Neural cell (in vitro differentiated cells): ENCODE measurements at regions not wholly inside any gene's neighbourhood (a gene's known extent, or its start where the extent isn't known, plus 50 kb on each side); places are given as distances from the start of the nearest gene placed in this dataset.

Source experiments
- H2AFZ ChIP-seq: fragments of 200-600, 300-800 bp; sonication (generic), shearing (Covaris generic); 2 replicates; pipeline ENCODE4 v1.6.0; 2014; ENCODE audit warnings: low read depth, mild to moderate bottlenecking, antibody characterized with exemption, low read length, moderate library complexity
- H3F3A ChIP-seq: fragments of 200-600 bp; shearing (Covaris generic); 2 replicates; pipeline ENCODE4 v1.6.1; 2016; ENCODE audit warnings: mild to moderate bottlenecking, moderate library complexity, mixed read lengths, antibody characterized with exemption, low read length; ENCODE audit not compliant: insufficient read depth, poor library complexity, severe bottlenecking
- H3K27ac ChIP-seq: fragments of 200-600, 300-800 bp; sonication (generic), shearing (Covaris generic); 2 replicates; pipeline ENCODE4 v1.5.1; 2014; ENCODE audit warnings: mild to moderate bottlenecking, low read length, moderate library complexity
- H3K27me3 ChIP-seq: fragments of 300-800, 200-600 bp; sonication (generic), shearing (Covaris generic); 2 replicates; pipeline ENCODE4 v1.6.0; 2014; ENCODE audit warnings: mild to moderate bottlenecking, low read depth, low read length, moderate library complexity; ENCODE audit not compliant: insufficient read depth
- H3K36me3 ChIP-seq: fragments of 300-800, 200-600 bp; sonication (generic), shearing (Covaris generic); 2 replicates; pipeline ENCODE4 v1.5.1; 2014; ENCODE audit warnings: mild to moderate bottlenecking, antibody characterized with exemption, low read length, moderate library complexity; ENCODE audit not compliant: insufficient read depth
- H3K4me2 ChIP-seq: fragments of 300-800, 200-600 bp; sonication (generic), shearing (Covaris generic); 2 replicates; pipeline ENCODE4 v1.6.0; 2014; ENCODE audit warnings: mild to moderate bottlenecking, low read length
- H3K4me3 ChIP-seq: fragments of 300-800, 200-600 bp; sonication (generic), shearing (Covaris generic); 2 replicates; pipeline ENCODE4 v1.5.1; 2014; ENCODE audit warnings: mild to moderate bottlenecking, low read length, moderate library complexity
- H3K79me2 ChIP-seq: fragments of 200-600 bp; shearing (Covaris generic); replicated peaks from 2 replicates; pipeline ENCODE4 v1.6.0; 2014; ENCODE audit warnings: mild to moderate bottlenecking, low read length, moderate library complexity; ENCODE audit not compliant: insufficient read depth
- H3K9ac ChIP-seq: fragments of 300-800, 200-600 bp; sonication (generic), shearing (Covaris generic); 2 replicates; pipeline ENCODE4 v1.6.1; 2016; ENCODE audit warnings: mild to moderate bottlenecking, low read length, mixed read lengths
- H3K9me2 ChIP-seq: fragments of 200-600 bp; shearing (Covaris generic); 2 replicates; pipeline ENCODE4 v1.6.1; 2016; ENCODE audit warnings: mild to moderate bottlenecking, low read length, mixed read lengths; ENCODE audit not compliant: insufficient read depth
- H3K9me3 ChIP-seq: fragments of 200-600, 300-800 bp; sonication (generic), shearing (Covaris generic); 2 replicates; pipeline ENCODE4 v1.6.1; 2016; ENCODE audit warnings: mild to moderate bottlenecking, mixed run types, low read length, moderate library complexity, mixed read lengths
- H4K20me1 ChIP-seq: fragments of 200-600 bp; shearing (Covaris generic); 2 replicates; pipeline ENCODE4 v1.6.1; 2016; ENCODE audit warnings: mild to moderate bottlenecking, mixed run types; ENCODE audit not compliant: insufficient read depth
- CTCF ChIP-seq: fragments of 450-650 bp; IDR thresholded peaks from 2 replicates; pipeline ENCODE4 v1.5.1; 2014; ENCODE audit warnings: antibody characterized with exemption, mild to moderate bottlenecking, moderate library complexity; ENCODE audit not compliant: poor library complexity, severe bottlenecking
- EP300 ChIP-seq: fragments of 450-650 bp; conservative IDR thresholded peaks from 2 replicates; pipeline ENCODE4 v1.6.1; 2014; ENCODE audit warnings: antibody characterized with exemption, mild to moderate bottlenecking, moderate library complexity; ENCODE audit not compliant: poor library complexity, severe bottlenecking
- EZH2 ChIP-seq: fragments of 200-600, 300-800 bp; shearing (Covaris generic), sonication (generic); IDR thresholded peaks from 2 replicates; pipeline ENCODE4 v1.6.1; 2014; ENCODE audit warnings: antibody characterized with exemption, low read length, borderline replicate concordance, mild to moderate bottlenecking; ENCODE audit not compliant: insufficient read depth, poor library complexity, severe bottlenecking
- MXI1 ChIP-seq: fragments of 450-650 bp; conservative IDR thresholded peaks from 2 replicates; pipeline ENCODE4 v1.6.1; 2014; ENCODE audit warnings: antibody characterized with exemption, mild to moderate bottlenecking; ENCODE audit not compliant: poor library complexity, severe bottlenecking
- POLR2AphosphoS5 ChIP-seq: IDR thresholded peaks from 2 replicates; pipeline ENCODE4 v1.6.1; 2012
- RAD21 ChIP-seq: fragments of 450-650 bp; conservative IDR thresholded peaks from 2 replicates; pipeline ENCODE4 v1.6.1; 2014; ENCODE audit warnings: antibody characterized with exemption, mild to moderate bottlenecking, moderate library complexity
- SMC3 ChIP-seq: fragments of 450-650 bp; conservative IDR thresholded peaks from 2 replicates; pipeline ENCODE4 v1.6.1; 2014; ENCODE audit warnings: antibody characterized with exemption, mild to moderate bottlenecking, moderate library complexity; ENCODE audit not compliant: poor library complexity
- TAF1 ChIP-seq: IDR thresholded peaks from 2 replicates; pipeline ENCODE4 v1.6.1; 2012; ENCODE audit warnings: low read depth
- TF ChIP-seq, protein P1 (sequence below): IDR thresholded peaks from 2 replicates; pipeline ENCODE4 v1.6.1; 2012; ENCODE audit warnings: borderline replicate concordance

DNA sequence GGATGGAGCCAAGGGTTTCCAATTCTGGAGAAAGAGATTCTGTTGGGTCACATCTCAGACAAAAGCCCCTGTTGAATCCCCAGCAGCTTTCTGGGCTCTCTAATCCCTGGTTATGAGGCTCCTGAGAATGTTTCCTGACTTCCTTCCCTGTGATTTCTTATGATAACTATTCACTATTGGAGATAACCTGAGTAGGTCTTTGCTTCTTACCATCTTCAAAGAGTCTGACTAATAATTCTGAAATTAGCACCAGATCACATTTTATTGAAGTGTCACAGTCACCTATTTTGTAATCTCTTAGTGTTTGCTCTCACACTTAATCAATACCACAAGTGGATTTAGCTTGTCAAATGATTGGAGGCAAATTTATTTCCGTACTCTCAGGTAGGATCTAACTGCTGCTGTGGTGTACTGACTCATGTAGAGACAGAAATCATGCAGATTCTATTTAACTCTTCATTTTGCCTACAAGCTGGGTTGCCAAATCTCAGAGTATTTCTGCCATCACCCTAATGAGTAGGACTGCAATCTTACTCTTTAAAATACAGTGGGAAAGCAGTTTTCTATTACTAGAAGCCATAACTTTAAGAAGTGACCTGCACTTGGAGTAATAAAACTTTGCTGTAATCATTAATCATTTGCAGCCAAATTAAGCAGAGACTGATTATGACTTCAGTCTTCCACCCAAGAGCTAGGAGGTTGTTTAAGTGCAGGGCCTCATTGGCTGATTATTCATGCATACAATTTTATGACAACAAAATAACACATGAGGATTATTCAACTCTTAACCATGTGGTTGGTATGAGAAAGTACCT is 422.1 kb downstream of the EPM2A start:
- TF ChIP-seq MXI1 = no peak
- no peak for TF ChIP-seq TAF1
- TF ChIP-seq EZH2 = no peak
- TF ChIP-seq EP300 = no peak
- no peak for TF ChIP-seq CTCF
- TF ChIP-seq RAD21 = no peak
- no peak for TF ChIP-seq SMC3
- TF ChIP-seq, protein P1, sequence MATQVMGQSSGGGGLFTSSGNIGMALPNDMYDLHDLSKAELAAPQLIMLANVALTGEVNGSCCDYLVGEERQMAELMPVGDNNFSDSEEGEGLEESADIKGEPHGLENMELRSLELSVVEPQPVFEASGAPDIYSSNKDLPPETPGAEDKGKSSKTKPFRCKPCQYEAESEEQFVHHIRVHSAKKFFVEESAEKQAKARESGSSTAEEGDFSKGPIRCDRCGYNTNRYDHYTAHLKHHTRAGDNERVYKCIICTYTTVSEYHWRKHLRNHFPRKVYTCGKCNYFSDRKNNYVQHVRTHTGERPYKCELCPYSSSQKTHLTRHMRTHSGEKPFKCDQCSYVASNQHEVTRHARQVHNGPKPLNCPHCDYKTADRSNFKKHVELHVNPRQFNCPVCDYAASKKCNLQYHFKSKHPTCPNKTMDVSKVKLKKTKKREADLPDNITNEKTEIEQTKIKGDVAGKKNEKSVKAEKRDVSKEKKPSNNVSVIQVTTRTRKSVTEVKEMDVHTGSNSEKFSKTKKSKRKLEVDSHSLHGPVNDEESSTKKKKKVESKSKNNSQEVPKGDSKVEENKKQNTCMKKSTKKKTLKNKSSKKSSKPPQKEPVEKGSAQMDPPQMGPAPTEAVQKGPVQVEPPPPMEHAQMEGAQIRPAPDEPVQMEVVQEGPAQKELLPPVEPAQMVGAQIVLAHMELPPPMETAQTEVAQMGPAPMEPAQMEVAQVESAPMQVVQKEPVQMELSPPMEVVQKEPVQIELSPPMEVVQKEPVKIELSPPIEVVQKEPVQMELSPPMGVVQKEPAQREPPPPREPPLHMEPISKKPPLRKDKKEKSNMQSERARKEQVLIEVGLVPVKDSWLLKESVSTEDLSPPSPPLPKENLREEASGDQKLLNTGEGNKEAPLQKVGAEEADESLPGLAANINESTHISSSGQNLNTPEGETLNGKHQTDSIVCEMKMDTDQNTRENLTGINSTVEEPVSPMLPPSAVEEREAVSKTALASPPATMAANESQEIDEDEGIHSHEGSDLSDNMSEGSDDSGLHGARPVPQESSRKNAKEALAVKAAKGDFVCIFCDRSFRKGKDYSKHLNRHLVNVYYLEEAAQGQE = no peak
- TF ChIP-seq POLR2AphosphoS5 = no peak
- Histone ChIP-seq H3K4me2 (no peak overlapping the region), H3K9me2 (no peaks in the 10 kb centered on the region), H3K9me3 (no peaks in the 10 kb centered on the region), H3K79me2 (no peaks in the 10 kb centered on the region), H3F3A (no peaks in the 10 kb centered on the region), H3K4me3 (no peak overlapping the region), H2AFZ (no peak overlapping the region), H3K36me3 (no peaks in the 10 kb centered on the region), H3K27me3 (no peaks in the 10 kb centered on the region), H4K20me1 (no peaks in the 10 kb centered on the region), H3K27ac (no peak overlapping the region), H3K9ac (no peak overlapping the region)

DNA sequence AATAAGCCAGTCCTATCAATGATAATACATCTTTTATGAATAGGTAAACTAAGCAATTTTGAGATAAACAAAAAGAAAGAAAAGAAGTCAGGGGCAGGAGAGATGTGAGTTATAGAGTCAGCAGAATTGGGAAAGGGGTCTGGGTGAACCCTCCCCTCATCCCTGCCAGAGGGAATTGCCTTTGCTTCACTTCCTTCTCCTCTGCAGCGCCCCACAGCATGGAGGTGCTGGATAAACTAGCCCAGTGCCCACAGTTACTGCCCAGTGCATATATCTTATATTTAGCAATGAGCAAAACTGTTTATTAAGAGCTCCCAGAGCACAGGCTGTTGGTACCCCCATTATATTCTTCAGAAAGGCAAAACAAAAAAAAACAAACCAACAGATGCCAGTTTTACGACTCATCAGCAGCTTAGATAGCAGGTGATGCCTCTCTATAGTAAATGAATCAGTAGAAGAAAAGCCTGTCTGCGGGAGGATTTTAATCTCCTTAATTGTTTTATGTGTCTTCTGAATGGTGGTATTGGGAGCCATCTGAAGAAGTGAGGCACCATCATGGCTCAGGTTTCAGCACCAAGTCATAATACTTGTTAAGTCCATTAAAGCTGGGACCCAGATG is 419.2 kb downstream of the EPM2A start:
- H3K27me3 ChIP-seq = no peaks in the 10 kb centered on the region
- H3K9ac ChIP-seq = no peak overlapping the region
- H3K9me2 ChIP-seq = no peaks in the 10 kb centered on the region
- H3K27ac ChIP-seq = no peak overlapping the region
- H3K36me3 ChIP-seq = no peaks in the 10 kb centered on the region
- H3K9me3 ChIP-seq = no peaks in the 10 kb centered on the region
- no peak overlapping the region for H3K4me2 ChIP-seq
- no peak for TF ChIP-seq POLR2AphosphoS5
- no peak for TF ChIP-seq MXI1
- TF ChIP-seq TAF1 = no peak
- TF ChIP-seq RAD21 = no peak
- TF ChIP-seq EP300 = no peak
- no peak overlapping the region for H3K4me3 ChIP-seq
- H4K20me1 ChIP-seq = no peaks in the 10 kb centered on the region
- H3K79me2 ChIP-seq = no peaks in the 10 kb centered on the region
- no peaks in the 10 kb centered on the region for H3F3A ChIP-seq
- H2AFZ ChIP-seq = no peak overlapping the region
